ENCODE measurements at regions not wholly inside any gene's neighbourhood (a gene's known extent, or its start where the extent isn't known, plus 50 kb on each side); places are given as distances from the start of the nearest gene placed in this dataset.

DNA sequence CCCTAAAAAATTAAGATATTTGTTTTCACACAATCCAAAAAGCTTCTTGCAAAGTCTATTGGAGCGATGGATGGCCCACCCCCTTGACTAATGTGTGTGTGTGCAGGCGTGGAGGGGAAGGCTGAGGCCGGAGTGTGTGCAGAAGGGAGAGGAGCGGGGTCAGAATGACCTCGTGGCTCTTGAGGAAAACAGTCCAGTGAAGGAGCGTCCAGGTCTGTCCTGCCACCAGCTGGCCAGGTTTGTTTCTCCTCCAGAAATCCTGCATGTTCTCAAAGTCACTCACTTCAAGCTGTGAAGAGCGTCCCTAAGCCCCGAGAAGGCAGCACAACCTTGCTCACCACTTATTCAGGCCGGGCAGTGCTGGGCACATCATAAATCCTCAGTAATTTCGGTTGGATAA lies 69.5 kb upstream of the SSX2IP start:
- no peak for DNase-seq (ENCODE audit: low read depth, low spot score)

DNA sequence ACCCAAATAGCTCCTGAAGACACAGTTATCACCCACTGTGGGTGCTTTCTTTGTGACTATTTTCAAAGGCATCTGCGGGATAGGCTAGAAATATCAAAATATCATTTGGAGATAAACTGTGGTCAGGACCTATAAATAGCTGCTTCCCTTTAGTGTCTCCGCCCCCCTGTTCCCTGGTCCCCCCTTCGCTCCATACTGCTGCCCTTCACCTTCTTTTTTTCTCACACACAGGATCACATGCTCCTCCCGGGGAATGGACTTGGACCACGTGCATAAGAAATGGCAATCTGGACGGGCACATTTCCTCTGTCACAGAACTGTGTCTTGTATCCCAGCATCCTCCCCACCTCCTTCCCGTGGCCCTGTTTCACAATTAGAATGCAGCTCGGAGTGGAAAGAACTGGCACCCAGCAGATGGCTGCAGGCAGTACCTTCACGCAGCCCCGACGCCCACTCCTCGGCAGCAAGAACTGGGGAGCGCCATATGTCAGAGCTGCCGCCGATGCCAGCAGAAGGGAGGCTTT lies 68.8 kb upstream of the SSX2IP start:
- DNase-seq (ENCODE audit: low read depth, low spot score): no peak

DNA sequence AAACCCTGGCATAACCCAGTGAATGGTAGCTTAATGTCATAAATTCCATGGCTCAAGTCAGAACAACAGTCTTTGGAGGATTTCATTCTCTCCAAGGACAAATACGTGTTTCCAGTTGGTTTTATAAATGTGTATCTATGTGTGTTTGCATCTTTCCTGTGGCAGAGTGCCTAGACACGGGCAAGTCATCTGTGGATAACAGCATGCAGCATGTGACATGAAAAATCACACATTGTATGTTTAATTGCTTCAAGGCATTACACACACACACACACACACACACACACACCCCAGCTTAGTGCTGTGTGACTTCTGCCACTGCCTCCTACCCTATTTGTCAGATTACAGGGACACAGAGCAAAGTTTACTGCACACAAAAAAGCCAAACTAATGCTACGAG lies 68.2 kb upstream of the SSX2IP start:
- no peak for DNase-seq (ENCODE audit: low read depth, low spot score)

DNA sequence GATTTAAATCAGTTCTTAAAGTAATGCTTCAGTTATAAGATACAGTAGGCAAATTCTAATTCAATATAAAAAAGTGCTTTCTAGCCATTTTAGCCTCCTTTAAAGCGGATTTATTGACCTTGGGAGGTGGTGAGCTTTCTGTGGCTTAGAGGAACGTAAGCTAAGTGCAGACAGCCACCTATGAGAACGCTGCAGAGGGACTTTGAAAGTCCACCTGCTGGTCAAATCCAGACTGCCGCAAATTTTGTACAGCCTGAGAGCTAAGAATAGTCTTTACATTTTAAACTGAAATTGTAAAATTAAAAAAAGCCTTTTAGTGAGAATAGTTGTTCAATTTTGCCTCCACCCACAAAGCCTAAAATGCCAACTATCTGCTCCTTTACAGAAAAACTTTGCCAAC lies 67.0 kb upstream of the SSX2IP start:
- no peak for DNase-seq (ENCODE audit: low read depth, low spot score)

DNA sequence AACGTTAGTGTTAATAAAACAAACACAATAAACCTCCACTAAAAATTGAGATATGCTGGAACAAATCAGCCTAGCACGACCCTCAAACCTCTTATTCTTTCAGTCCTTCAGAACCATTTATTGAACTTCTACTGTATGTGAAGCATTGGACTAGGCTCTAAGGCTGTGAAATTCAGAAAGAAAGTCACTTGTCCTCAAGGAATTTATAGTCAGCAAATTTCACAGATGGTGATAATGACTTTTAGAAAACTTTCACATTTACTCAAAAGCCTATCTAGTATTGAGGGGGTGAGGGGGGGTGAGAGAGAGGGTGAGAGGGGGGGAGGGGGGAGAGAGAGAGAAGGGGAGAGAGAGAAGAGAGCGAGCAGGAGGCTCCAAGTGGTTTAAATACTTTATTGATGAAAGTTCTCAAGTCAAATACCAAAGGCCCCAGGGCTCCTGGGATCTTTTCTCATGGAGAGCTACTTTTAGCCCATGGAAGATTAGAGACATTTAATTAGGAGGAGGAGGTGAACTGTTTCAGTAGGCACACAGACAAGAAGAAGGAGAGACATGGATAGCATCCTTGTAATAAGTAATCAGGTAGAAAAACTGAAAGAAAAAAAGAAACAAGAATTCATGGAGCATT lies 66.3 kb upstream of the SSX2IP start:
- no peak for DNase-seq (ENCODE audit: low read depth, low spot score)

DNA sequence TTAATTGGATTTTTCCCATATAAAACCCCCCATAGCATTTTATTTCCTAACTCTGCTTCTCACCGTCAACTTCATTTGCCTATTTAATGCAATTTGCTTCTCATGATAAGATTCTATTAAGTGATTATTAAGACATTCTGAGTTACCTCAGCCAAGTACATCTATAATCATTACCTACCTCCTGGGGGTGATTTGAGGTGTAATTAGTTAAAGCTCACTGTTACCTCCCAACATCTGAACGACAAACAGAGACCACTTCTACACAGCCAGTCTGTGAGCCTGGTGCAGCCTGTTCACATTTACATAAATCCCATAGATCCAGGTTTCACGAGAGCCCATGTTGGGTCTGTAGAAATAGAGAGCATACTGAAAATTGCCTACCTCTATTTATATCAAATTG lies 65.7 kb upstream of the SSX2IP start:
- DNase-seq (ENCODE audit: low read depth, low spot score): no peak

DNA sequence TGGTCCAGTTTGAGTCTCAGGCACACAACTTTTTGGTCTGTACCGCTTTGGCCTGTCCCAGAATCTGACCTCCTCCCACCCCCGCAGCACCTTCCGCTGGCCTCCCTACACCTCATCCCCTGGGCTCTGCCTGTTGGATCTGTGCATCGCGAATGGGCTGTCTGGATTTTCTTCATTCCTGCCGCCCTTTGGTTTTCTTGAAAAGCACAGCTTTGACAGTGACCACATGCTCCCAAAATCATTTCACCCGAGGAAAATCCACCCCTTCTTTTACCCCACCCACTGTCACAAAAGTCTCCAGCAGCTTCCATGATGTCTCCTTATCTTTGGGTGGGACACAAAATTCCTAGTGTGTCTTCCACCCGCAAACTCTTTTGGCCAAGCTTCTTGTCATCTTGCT lies 65.0 kb upstream of the SSX2IP start:
- DNase-seq (ENCODE audit: low read depth, low spot score): no peak

DNA sequence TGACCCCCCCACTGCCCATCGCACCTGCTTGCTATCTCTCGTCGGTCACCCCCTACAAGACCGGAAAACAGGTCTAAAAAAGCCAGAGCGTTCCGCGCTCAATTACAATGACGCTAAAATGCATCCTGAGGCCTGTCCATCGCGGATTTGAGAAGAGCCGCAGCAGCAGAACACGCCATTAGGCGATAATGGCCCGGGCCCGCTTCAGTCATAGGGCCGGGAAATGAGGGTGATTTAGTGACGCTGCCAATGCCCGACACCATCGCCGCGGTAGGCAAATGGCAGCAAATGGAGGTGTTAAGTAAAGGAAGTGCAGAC lies 64.1 kb upstream of the SSX2IP start:
- DNase-seq (ENCODE audit: low read depth, low spot score): no peak

DNA sequence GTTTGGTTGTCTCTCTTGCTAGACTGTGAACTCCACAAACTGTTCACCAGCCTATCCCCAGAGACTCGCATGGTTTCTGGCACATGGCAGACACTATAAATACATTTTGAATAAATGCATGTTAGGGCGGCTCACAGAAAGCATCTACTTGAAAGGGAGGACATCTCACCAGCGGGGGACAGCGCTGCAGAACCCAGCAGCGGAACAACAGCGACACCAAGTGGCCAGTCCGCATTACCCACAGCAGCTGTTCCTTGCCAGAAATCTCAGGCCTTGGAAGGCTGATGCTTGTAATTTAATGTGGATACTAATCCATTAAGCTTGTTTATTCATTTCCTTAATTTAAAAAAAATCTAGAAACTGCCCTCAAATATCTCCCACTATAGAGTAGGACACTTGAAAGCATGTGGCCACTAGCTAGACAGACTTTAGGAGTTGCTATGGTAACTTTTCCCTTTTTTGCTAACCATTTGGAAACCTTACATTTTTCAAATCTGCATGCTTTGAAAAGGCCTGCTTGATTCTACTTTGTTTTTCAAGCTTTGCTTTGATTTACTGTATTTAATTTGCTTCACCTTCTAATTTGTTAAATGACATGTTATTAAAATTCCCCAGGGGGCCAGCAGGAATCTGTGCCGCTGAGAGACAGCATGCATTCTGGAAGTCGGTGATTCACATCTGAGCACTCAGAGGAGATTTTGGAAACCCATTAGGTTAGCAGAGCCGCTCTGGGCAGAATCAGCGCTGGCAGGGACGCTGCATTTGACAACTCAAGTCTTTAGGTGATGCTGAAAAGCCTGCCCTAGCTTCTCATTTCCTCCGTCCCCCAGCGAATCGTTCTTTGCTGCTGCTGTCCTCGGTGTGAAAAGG lies 63.5 kb upstream of the SSX2IP start:
- peak; percentile 37 for DNase-seq (ENCODE audit: low read depth, low spot score)

DNA sequence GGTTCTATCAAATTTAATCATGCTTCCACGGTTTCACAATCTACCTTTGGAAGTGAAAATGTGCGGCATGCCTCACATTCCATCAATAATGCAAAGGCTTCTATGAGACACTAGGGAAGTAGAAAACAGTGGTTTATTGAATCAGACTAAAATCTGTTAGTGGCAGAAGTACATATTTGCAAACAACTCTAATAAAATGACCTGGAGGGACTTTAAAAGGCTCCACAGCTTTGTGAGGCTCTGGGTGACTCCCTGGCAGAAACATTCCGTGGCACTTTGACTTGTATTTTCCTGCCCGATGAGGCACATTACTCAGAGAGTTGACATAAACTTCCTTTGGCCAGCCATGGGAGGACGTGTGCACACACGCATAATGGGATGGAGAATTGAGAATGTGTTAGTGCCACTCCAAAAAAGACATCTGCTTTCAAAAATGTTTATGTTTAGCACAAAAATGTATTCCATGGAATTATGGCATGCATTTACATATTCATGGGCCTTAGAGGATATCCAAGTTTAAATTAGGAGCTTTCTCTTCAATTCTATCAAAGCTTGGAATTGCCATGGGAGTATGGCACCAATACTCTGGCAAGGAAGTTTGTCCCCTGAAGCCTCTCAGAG lies 60.0 kb upstream of the SSX2IP start:
- no peak for DNase-seq (ENCODE audit: low read depth, low spot score)

DNA sequence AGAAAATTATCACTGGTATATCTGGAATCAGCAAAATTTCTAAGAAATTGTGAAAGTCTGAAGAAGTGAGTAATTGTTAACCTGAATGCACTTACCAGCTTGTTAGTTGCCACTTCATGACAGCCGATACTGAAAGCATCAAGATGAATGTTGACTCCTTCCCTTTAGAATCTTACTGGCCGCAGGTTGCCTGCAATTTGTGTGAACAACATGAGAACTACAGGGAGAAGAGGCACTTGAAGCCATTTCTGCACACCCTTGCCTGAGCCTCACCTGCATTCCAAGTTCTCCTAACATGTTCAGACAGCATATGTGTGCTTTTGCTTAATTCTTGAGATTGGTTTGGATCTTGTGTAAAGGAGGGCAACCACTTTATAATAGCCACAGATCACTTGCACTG lies 59.2 kb upstream of the SSX2IP start:
- DNase-seq (ENCODE audit: low read depth, low spot score): no peak

DNA sequence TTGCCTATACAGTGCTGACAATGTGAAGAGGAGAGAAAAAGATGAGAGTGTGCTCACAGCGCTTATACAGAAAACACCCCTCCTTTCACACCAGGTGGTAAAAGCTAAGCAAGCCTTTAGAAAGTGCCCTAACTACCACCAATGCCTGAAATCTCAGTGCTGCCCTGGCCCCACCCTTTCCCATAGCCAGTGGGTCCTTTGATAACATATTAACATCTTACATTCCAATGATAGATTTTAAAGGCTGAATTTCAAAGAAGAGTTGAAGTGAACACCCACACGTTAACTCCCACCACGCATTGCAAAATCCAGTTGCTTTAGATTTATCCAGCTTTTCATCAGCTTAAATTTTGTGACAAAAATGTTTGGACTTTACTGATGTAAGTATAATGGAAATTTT lies 58.1 kb upstream of the SSX2IP start:
- DNase-seq (ENCODE audit: low read depth, low spot score): no peak

DNA sequence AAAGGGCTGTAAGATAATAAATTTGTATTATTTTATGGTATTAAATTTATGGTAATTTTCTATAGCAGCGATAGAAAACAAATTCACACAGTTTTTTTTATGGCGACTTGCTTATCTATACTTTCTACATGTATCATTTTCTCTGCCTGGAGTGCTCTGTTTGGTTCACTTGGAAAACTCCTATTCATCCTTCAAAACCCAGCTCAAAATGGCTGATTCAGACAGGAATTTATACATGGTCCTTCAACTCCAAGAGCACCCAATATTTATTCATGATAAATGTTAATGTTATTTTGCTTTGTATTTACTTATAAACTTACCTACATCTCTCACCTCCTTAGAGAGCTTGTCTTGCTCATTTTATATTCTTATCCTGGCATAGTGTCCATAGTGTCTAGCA lies 55.6 kb upstream of the SSX2IP start:
- DNase-seq (ENCODE audit: low read depth, low spot score): no peak

DNA sequence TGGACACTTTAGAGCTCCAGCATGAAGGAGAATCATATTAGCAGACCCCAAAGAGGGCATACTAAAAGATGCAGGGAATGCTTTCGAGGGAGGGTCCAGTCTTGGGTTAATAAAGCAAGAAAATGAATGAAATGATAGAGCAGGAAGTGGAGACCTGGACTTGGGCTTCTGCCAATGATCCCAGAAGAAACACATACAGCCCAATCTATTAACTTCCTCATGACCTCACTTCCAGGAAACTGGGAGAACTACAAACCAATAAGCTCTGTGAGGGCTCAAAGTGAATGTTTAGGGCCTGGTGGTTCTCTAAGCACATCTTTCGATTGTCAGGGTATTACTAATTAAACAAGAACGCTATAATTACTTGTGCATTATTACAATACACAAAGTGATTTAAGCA lies 53.6 kb upstream of the SSX2IP start:
- no peak for DNase-seq (ENCODE audit: low read depth, low spot score)

DNA sequence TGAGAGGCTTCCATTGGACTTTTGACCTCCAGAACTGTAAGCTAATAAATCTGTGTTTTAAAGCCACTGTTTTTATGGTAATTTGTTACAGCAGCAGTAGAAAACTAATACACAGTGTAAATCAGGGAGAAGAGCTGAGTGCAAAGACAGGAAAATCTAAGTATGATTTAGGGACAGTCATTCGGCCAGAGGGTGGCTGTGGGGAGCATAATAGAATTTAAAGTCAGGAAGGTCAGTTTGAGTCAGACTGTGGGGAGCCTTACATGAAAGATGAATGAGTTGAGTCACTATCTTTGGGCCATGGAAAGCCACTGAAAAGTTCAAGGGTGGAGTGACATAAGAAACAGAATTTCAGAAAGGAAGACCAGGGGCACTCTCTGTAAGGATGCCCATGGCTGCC lies 52.4 kb upstream of the SSX2IP start:
- DNase-seq (ENCODE audit: low read depth, low spot score): no peak

DNA sequence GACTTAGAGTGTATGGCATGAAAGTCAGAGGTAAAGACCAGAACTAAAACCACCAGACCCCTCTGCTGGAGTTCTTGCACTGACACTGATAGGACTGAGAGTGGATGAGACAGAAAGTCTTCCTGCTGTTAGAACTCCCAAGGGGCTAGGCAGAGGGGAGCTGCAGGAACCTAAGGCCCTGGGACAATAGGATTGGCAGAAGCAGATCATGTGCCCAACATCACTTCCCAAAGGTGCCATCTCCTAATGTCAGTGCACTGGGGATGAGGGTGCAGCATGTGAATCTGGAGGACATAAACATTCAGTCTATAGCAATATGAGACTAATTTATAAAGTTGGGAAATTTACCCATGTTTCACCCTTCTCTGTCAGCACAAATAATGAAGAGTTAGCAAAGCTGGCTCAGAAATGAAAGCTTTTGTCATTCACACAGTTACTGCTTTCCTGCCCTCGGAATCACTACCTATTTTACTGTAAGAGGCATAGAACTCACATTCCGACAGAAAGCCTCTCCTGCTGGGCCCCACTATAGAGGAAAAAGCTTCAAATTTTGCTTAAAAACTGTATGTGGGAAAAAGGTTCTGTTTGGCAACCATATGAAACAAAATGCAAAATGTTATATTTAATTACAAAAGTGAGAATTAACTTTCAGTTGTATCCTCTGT lies 49.9 kb upstream of the SSX2IP start:
- no peak for DNase-seq (ENCODE audit: low read depth, low spot score)
